ENCODE measurements at regions not wholly inside any gene's neighbourhood (a gene's known extent, or its start where the extent isn't known, plus 50 kb on each side); places are given as distances from the start of the nearest gene placed in this dataset.

- no peak overlapping the region for H3K27ac ChIP-seq (ENCODE audit: low read depth, low read length)
- H3K4me3 ChIP-seq (ENCODE audit: insufficient read depth, low read length, poor library complexity, severe bottlenecking): no peak overlapping the region
These were observed 876.4 kb downstream of the CCSER2 start for GRCh38 chr10:85204814-85205213.

GRCh38 chr10:85212526-85212925, 884.1 kb downstream of the CCSER2 start:
- no peak for TF ChIP-seq EZH2phosphoT487 (conservative IDR thresholded peaks at IDR 0.05; ENCODE audit: low read length)
- no peak for TF ChIP-seq CTCF (IDR thresholded peaks at IDR 0.05; ENCODE audit: insufficient read depth, low read length, poor library complexity, severe bottlenecking)
- Histone ChIP-seq H3K9me3 (ENCODE audit: insufficient read depth, low read length) (no peaks in the 10 kb centered on the region), H3K27me3 (ENCODE audit: low read length) (no peaks in the 10 kb centered on the region), H3K79me2 (ENCODE audit: insufficient read depth, low read length) (no peaks in the 10 kb centered on the region), H3K4me3 (ENCODE audit: insufficient read depth, low read length, poor library complexity, severe bottlenecking) (no peak overlapping the region), H3K4me2 (ENCODE audit: low read depth, low read length, poor library complexity, severe bottlenecking) (no peak overlapping the region), H3F3A (ENCODE audit: insufficient read depth) (no peaks in the 10 kb centered on the region), H3K36me3 (ENCODE audit: low read length) (no peaks in the 10 kb centered on the region), H3K9me2 (replicated peaks; ENCODE audit: insufficient read depth, low read length) (no peaks in the 10 kb centered on the region), H3K9ac (ENCODE audit: low read length) (no peak overlapping the region), H4K20me1 (ENCODE audit: low read depth, low read length) (no peaks in the 10 kb centered on the region), H2AFZ (ENCODE audit: low read depth, low read length, severe bottlenecking) (no peak overlapping the region), H3K27ac (ENCODE audit: low read depth, low read length) (no peak overlapping the region)

More at GRCh38 chr10:85204814-85205213, 876.4 kb downstream of the CCSER2 start:
- H2AFZ ChIP-seq (ENCODE audit: low read depth, low read length, severe bottlenecking): no peak overlapping the region
- H3K9me2 ChIP-seq (replicated peaks; ENCODE audit: insufficient read depth, low read length): no peaks in the 10 kb centered on the region; the same call in 1 of the 2 replicates
- no peaks in the 10 kb centered on the region for H3K9me3 ChIP-seq (ENCODE audit: insufficient read depth, low read length)
- no peaks in the 10 kb centered on the region for H3K36me3 ChIP-seq (ENCODE audit: low read length)
- H3K4me2 ChIP-seq (ENCODE audit: low read depth, low read length, poor library complexity, severe bottlenecking): no peak overlapping the region
- no peak overlapping the region for H3K9ac ChIP-seq (ENCODE audit: low read length)
- no peaks in the 10 kb centered on the region for H3K79me2 ChIP-seq (ENCODE audit: insufficient read depth, low read length)
- TF ChIP-seq EZH2phosphoT487 (conservative IDR thresholded peaks at IDR 0.05; ENCODE audit: low read length) (no peak), CTCF (IDR thresholded peaks at IDR 0.05; ENCODE audit: insufficient read depth, low read length, poor library complexity, severe bottlenecking) (no peak)
- no peaks in the 10 kb centered on the region for H3F3A ChIP-seq (ENCODE audit: insufficient read depth)
- no peaks in the 10 kb centered on the region for H3K27me3 ChIP-seq (ENCODE audit: low read length)
- no peaks in the 10 kb centered on the region for H4K20me1 ChIP-seq (ENCODE audit: low read depth, low read length)

- Histone ChIP-seq H3K36me3 (ENCODE audit: low read length) (no peaks in the 10 kb centered on the region), H3K4me3 (ENCODE audit: insufficient read depth, low read length, poor library complexity, severe bottlenecking) (no peak overlapping the region), H2AFZ (ENCODE audit: low read depth, low read length, severe bottlenecking) (no peak overlapping the region), H3K9ac (ENCODE audit: low read length) (no peak overlapping the region), H3K9me3 (ENCODE audit: insufficient read depth, low read length) (no peaks in the 10 kb centered on the region), H3K79me2 (ENCODE audit: insufficient read depth, low read length) (no peaks in the 10 kb centered on the region), H3K4me2 (ENCODE audit: low read depth, low read length, poor library complexity, severe bottlenecking) (no peak overlapping the region), H4K20me1 (ENCODE audit: low read depth, low read length) (no peaks in the 10 kb centered on the region), H3K27me3 (ENCODE audit: low read length) (no peaks in the 10 kb centered on the region), H3F3A (ENCODE audit: insufficient read depth) (no peaks in the 10 kb centered on the region), H3K9me2 (replicated peaks; ENCODE audit: insufficient read depth, low read length) (no peaks in the 10 kb centered on the region), H3K27ac (ENCODE audit: low read depth, low read length) (no peak overlapping the region)
- no peak for TF ChIP-seq CTCF (IDR thresholded peaks at IDR 0.05; ENCODE audit: insufficient read depth, low read length, poor library complexity, severe bottlenecking)
- TF ChIP-seq EZH2phosphoT487 (conservative IDR thresholded peaks at IDR 0.05; ENCODE audit: low read length): no peak
These were observed 885.1 kb downstream of the CCSER2 start for GRCh38 chr10:85213493-85213892.
